Astrocyte (in vitro differentiated cells and primary cell): ENCODE measurements at regions not wholly inside any gene's neighbourhood (a gene's known extent, or its start where the extent isn't known, plus 50 kb on each side); places are given as distances from the start of the nearest gene placed in this dataset.
"Not testable (repeated sequence)": the region's sequence is repeated elsewhere in the genome, so short reads cannot be mapped to it uniquely, and the experiment has no call there.

Source experiments
- CTCF ChIP-seq: IDR thresholded peaks from 2 replicates; pipeline ENCODE4 v1.5.1; 2011; ENCODE audit warnings: low read depth, mild to moderate bottlenecking, inconsistent platforms, low read length, moderate library complexity; ENCODE audit not compliant: insufficient read depth
- EZH2 ChIP-seq: IDR thresholded peaks from 2 replicates; pipeline ENCODE4 v1.6.1; 2012; ENCODE audit warnings: mild to moderate bottlenecking, low read length, inconsistent platforms; ENCODE audit not compliant: insufficient read depth

- not testable (repeated sequence) for TF ChIP-seq EZH2, CTCF
Observed at GRCh38 chr5:71404441-71404840, 51.0 kb upstream of the BDP1 start.
